T-helper 2 cell (primary cell): ENCODE measurements at regions not wholly inside any gene's neighbourhood (a gene's known extent, or its start where the extent isn't known, plus 50 kb on each side); places are given as distances from the start of the nearest gene placed in this dataset.

Experiments used
- DNase-seq, 5 experiments: peaks; one replicate each; pipeline versions ENCODE4 v3.0.0 to v3.0.0-alpha.2; 2012 to 2022

DNA sequence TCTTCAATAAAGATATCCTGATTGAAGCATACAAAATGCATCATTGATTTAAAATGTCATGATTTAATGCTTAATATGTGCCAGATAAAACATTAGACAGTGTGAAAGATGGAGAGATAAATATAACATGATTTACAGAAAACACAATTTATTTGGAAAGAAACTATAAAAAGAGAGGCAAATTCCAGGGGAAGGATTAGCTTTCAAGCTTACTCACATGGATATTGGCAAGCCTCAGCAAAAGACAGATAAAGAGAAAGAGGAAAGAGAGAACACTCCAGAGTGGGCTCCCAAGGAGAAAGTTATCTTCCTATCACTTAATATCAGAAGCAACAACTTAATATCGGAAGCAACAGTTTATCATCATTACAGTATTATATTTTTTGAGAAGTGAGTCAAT lies 1036.5 kb downstream of the SQOR start:
- DNase-seq = no peak

GRCh38 chr15:46672041-46672440 lies 1037.2 kb downstream of the SQOR start:
- no peak for DNase-seq

GRCh38 chr15:46676233-46677206 lies 1040.8 kb upstream of the SEMA6D start:
- no peak for DNase-seq

DNA sequence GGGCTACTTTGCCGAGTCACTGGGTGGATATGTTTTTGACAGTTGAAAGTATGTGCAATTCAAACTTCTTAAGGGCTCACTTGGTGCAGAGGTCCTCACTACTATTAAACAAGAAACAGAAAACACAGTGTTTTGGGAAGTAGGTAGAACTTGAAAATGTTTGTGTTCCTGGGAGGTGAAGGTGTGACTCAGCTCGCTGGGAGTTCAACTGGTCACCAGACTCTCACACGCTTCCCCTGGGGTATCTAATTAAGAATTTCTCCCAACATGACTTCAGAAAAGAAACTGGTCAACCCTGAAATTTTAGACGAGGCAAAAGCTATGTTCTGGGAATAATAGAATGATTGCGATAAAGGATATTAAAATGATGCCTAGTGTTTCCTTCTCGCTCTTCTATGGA lies 1039.8 kb upstream of the SEMA6D start:
- no peak for DNase-seq

DNA sequence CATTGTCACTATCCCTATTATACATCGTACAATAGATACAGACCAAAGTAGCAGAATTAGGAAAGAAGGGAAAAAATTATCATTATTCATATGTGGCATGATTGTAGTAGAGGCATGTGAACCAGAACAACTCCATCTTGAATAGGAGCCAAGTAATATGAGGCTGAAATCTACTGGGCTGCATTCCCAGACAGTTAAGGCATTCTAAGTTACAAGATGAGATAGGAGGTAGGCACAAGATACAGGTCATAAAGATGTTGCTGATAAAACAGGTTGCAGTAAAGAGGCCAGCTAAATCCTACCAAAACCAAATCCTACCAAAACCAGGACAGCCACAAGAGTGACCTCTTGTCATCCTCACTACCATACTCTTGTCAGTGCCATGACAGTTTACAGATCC lies 1035.4 kb upstream of the SEMA6D start:
- no peak for DNase-seq

GRCh38 chr15:46682969-46683791 lies 1034.1 kb upstream of the SEMA6D start:
- DNase-seq = no peak

DNA sequence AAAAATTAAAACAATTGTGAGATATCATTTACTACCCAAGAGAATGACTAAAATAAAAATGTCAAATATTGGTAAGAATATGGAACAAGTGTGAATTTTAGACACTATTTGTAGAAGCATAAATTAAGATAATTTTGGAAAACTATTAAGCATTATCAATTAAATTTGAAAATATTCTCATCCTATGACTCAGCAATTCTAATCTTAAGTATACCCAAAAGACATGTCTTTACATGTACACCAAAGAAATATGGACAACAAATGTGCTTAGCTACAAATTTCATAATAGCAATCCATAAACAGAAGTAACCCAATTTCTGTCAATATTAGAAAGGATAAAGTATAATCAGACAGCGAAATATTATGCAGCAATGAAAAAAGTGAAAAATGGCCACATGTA lies 1032.2 kb upstream of the SEMA6D start:
- no peak for DNase-seq

DNA sequence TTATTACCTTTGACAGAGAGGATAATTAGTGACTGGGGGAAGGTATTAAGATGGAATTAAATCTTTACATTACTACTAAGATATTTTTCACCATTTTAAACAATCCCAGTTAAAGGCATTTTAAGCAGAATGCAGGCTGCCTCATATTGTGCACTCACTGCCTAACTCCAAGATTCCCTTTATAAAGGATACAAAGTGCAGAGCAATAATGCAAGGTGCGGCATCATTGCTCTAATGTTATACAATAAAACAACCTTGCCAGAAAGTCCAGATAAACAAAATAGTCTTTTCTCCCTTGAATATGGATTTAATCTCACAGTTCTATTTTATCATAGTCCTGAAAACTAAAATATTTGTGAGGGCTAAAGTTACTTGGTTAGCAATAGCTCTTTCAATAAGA lies 1031.6 kb upstream of the SEMA6D start:
- DNase-seq = no peak

- DNase-seq = no peak
Observed at GRCh38 chr15:46696281-46696680, 1021.0 kb upstream of the SEMA6D start.

- DNase-seq = no peak
Observed at GRCh38 chr15:46701346-46701745, 1016.0 kb upstream of the SEMA6D start.

DNA sequence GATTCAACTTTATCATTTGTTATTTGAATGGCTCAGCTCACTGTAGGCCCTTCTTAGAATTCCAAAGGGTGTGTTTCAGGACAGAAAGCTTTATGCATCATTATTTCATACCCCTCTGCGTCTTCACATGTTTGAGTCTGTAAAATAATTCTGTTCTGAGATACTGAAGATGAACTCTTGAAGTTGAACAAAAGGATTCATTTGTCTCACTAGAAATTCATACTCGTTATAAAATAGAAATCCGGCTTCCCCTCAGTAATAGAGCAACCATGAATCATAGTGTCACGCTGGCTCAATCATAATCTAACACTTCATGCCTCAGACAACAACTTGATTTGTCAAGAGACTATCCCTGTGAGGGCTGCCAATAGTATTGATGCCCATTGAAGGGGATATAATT lies 1015.4 kb upstream of the SEMA6D start:
- DNase-seq = no peak

GRCh38 chr15:46703020-46703861 lies 1014.1 kb upstream of the SEMA6D start:
- DNase-seq = no peak

DNA sequence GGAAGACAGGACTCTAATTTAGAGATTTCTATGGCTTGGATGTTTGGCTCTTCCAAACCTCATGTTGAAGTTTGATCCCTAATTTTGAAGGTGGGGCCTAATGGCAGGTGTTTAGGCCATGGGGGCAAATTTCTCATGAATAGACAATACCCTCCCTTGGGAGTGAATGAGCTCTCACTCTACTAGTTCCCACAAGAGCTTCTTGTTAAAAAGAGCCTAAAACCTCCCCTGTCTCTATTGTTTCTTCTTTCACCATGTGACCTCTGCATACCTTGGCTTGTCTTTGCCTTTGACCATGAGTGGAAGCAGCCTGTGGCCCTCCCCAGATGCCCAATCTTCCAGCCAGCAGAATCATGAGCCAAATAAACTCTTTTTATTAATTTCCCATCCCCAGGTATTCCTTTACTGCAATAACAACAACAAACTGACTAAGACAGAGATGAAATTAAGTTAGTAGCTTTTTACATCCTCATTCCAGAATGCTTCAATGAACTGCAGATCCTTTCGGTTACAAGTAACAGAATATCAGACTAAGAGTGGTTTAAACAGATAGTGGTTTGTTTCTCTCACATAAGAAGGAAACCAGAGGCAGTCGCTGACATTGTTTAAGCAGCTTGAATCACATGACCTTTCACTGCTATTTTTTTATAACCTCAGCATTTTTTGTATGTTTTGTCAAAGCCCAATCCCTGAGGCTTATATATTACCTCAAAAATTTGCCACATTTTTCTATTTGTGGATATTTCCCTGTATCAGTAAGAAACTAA lies 1013.3 kb upstream of the SEMA6D start:
- DNase-seq = no peak

- DNase-seq = no peak
Observed at GRCh38 chr15:46707452-46707851, 1009.9 kb upstream of the SEMA6D start.

- DNase-seq = no peak
Observed at GRCh38 chr15:46708226-46708625, 1009.1 kb upstream of the SEMA6D start.

GRCh38 chr15:46709460-46710083 lies 1007.7 kb upstream of the SEMA6D start:
- no peak for DNase-seq

DNA sequence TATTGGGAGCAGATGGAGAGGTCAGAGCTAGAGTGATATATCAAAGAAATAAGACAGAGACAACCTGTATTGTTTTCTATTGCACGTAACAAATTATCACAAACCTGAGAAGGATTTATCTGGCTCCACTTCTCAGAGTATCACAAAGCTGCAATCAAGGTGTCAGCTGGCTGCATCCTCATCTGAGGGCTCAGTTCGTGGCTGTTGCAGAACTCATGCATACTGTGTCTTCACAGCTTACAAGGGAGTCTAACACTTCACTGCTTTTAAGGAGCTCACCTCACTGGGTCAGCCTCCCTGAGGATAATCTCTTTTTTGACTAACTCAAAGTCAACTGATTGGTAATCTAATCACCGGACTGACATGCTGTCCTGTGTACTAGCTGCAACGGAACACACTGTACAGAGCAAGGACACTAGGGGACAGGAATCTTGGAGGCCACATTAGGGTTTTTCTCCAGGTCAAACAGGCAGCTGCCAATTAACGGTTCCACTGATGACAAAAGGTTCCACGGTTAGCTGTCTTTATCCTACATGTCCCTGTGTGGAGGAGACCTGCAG lies 1006.8 kb upstream of the SEMA6D start:
- DNase-seq = no peak

DNA sequence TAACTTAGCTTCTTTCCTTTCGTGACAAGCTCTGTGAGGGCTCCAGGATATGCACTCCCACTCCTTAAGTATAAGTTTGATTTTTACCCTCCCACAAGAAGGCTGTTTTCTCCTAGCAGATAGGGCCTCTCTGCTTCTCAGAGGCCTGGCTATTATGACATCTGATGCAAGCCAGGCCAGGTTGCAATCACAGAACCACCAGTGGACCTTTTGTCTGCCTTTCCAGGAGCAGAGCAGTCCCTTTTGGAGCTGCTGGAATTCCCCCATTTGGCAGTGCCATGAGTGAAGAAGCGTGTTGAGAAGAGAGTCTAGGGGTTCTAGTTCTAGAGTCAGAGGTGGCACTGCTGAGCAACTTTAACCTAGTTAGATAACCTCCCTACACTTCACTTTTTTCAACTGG lies 1004.3 kb upstream of the SEMA6D start:
- no peak for DNase-seq

DNA sequence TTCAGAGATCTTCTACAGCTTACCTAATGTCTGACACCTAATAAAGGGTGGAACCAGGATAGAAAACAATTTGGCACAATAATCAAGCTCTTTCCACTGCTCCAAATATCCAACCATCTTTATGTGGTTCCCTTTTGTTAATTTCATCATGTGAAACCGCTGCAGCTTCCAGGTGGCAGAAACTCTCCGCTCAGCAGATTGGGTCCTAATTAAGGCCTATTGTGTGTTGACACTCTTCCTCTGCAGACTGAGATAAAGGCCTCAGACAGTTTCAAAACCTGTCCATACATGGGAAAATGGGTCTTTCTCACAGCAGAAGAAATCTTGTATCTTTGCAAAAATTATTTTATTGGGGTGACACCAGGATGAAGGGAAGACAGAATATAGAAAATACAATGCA lies 1002.4 kb upstream of the SEMA6D start:
- no peak for DNase-seq

GRCh38 chr15:46723308-46723707 lies 994.0 kb upstream of the SEMA6D start:
- DNase-seq = no peak

- no peak for DNase-seq
Observed at GRCh38 chr15:46732060-46732459, 985.2 kb upstream of the SEMA6D start.
